Gastrocnemius medialis (tissue), 4 donors: ENCODE measurements at regions not wholly inside any gene's neighbourhood (a gene's known extent, or its start where the extent isn't known, plus 50 kb on each side); places are given as distances from the start of the nearest gene placed in this dataset.

Experiments used
- CTCF ChIP-seq, 5 experiments: fragments of 450-650 bp in 3 of 5; fragments of 200-600 bp in 2 of 5; sonication (generic) in 2 of 5; IDR thresholded peaks in 4 of 5; conservative IDR thresholded peaks in 1 of 5; 1 replicate in 4 of 5; 2 replicates in 1 of 5; pipeline ENCODE4 v1.5.1; 2016 to 2019; ENCODE audit warnings: antibody characterized with exemption in 5 of 5, mild to moderate bottlenecking in 3 of 5, moderate library complexity in 3 of 5
- POLR2A ChIP-seq, 2 donors: fragments of 450-650 bp; IDR thresholded peaks; one replicate each; pipeline ENCODE4 v1.6.1; 2017; ENCODE audit warnings: antibody characterized with exemption in 2 of 2, mild to moderate bottlenecking in 2 of 2, moderate library complexity in 2 of 2

- TF ChIP-seq POLR2A (IDR thresholded peaks at IDR 0.05) = no peak
- no peak for TF ChIP-seq CTCF (IDR thresholded peaks at IDR 0.05 in 4 of 5, conservative IDR thresholded peaks at IDR 0.05 in 1 of 5)
Observed at GRCh38 chrX:87045352-87045751, 472.2 kb upstream of the KLHL4 start.
